Coronary artery (tissue), 2 donors: ENCODE measurements at regions not wholly inside any gene's neighbourhood (a gene's known extent, or its start where the extent isn't known, plus 50 kb on each side); places are given as distances from the start of the nearest gene placed in this dataset.

Experiments
- DNase-seq: peaks from one replicate; pipeline ENCODE4 v3.0.0-alpha.2; 2017; ENCODE audit warnings: low spot score
- H3K27ac ChIP-seq, 2 donors: fragments of 200-600 bp; sonication (generic); one replicate each; pipeline ENCODE4 v1.5.1; 2016 to 2019
- H3K4me3 ChIP-seq: fragments of 200-600 bp; sonication (generic); 2 replicates; pipeline ENCODE4 v1.5.1; 2016; ENCODE audit warnings: mild to moderate bottlenecking, moderate library complexity
- TF ChIP-seq, protein P1 (sequence below): fragments of 200-600 bp; sonication (generic); IDR thresholded peaks from one replicate; pipeline ENCODE4 v1.5.1; 2019; ENCODE audit warnings: antibody characterized with exemption

DNA sequence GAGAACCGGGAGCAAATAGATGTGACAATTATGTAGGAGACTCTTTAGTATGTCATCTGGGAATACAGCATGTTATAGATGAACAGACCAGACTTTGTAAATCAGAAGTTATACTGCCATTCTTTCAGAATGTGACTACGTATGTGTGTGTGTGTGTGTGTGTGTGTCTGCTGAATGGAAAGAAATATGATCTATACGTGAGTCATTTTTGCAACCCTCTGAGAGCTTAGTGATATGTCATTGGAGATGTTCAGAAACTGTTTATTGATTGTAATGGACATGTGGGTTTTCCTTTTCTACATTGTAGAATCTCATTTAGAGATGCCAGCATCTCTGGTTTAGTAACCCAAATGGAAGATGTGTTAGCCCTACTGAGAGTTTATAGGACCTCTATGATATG, 731.5 kb downstream of the TLE1 start:
- TF ChIP-seq, protein P1, sequence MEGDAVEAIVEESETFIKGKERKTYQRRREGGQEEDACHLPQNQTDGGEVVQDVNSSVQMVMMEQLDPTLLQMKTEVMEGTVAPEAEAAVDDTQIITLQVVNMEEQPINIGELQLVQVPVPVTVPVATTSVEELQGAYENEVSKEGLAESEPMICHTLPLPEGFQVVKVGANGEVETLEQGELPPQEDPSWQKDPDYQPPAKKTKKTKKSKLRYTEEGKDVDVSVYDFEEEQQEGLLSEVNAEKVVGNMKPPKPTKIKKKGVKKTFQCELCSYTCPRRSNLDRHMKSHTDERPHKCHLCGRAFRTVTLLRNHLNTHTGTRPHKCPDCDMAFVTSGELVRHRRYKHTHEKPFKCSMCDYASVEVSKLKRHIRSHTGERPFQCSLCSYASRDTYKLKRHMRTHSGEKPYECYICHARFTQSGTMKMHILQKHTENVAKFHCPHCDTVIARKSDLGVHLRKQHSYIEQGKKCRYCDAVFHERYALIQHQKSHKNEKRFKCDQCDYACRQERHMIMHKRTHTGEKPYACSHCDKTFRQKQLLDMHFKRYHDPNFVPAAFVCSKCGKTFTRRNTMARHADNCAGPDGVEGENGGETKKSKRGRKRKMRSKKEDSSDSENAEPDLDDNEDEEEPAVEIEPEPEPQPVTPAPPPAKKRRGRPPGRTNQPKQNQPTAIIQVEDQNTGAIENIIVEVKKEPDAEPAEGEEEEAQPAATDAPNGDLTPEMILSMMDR, result no peak
- H3K27ac ChIP-seq, result no peak overlapping the region
- DNase-seq, result no peak
- no peak overlapping the region for H3K4me3 ChIP-seq

DNA sequence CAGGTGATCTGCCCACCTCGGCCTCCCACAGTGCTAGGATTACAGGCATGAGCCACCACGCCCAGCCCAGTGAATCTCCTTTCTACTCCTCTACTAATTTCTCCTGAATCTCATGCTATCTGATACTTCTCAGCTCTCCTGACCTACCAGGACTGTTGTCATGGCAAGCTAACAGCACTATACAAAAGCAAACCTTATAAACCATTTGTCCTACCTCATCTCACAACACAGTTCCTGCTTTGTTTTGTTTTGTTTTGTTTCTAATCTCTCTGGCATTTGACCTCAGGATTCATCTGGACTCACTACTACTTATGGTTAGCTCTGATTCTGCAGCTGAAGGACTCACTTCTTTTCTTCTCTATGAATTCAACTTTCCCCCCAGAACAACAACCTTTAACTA, 734.8 kb downstream of the TLE1 start:
- TF ChIP-seq, protein P1, result no peak
- H3K27ac ChIP-seq, result no peak overlapping the region
- no peak for DNase-seq
- no peak overlapping the region for H3K4me3 ChIP-seq

DNA sequence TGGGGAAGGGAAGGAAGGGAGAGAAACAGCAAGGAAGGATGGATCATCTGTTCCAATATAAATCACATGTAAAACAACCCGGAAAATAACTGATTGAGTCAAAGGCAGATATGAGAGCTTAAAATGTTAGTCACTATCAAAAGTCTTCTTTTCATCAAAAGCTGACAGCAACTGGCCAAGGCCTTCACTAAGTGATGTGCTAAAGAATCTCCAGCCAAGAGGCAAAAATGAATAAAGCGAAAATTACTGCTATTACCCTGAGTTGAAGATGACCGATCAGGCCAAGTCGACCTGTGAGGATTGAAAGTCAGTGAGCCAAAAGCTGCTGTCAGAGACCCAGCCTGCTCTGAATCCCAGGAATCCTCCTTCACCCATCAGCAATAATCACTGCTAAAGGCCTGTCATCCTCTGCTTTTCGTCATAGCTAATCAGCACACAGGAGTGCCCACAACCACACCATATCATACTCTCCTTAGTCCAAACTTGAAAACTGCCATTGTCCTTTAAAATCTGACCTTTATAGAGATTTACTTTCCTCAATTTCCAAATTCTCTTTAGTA, 736.9 kb downstream of the TLE1 start:
- no peak for DNase-seq
- TF ChIP-seq, protein P1, result no peak
- Histone ChIP-seq H3K4me3 (no peak overlapping the region), H3K27ac (no peak overlapping the region)

DNA sequence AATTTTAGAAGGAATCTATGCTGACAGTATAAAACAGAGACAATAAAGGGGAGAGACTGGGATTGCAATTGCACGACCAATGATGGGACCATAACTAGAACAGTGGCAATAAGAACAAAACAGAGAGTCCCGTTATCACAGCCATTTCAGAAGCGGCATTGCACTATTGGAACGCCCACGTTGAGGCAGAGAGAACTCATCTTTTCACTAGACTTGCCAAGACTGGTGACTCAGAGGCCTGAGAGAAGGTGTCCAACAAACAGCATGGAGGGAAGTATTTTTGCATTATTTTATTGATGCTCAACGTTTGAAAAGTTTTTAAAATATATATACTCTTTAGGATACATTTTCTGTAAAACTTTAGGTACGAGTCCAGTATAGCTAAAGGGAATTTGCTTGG, 737.7 kb downstream of the TLE1 start:
- TF ChIP-seq, protein P1, result no peak

DNA sequence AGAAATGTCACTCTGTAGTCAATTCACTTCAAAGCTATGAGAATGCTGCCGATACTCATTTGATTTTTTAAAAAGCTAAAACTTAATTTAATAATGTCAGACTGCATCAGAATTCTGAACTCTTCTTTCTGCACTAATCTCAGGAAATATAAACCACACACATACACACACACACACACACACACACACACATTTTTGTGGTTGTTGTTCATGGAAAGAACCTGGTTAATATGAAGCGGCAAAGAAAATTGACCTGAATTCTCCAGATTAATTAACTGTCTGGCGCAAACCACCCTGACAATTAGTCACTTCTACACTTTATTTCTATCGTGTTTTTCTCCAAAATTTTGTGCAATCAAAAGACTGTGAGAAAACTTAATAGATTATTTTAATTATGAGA, 740.5 kb downstream of the TLE1 start:
- Histone ChIP-seq H3K27ac (no peak overlapping the region), H3K4me3 (no peak overlapping the region)
- no peak for DNase-seq
- TF ChIP-seq, protein P1, result no peak

More for the DNA sequence above, 737.7 kb downstream of the TLE1 start:
- Histone ChIP-seq H3K4me3 (no peak overlapping the region), H3K27ac (no peak overlapping the region)
- no peak for DNase-seq

DNA sequence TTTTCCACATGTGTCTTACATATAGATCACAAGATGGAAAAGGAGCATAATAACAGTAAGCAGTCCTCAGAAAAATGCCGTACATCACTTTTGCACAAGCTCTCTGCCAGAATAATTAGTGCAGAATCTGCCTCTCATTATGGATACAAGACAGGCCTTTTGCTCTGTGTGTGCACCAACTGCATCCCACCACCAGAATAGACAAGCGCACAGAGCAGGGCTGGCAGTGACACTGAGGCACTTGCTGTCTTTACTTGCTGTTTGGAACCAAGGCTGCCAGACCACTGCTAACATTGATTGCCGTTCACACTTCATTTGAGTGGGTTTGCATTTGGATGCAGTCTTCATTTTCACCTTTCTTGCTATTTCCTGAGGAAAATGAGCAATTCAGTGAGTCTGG, 741.3 kb downstream of the TLE1 start:
- H3K27ac ChIP-seq, result no peak overlapping the region
- DNase-seq, result no peak
- TF ChIP-seq, protein P1, result no peak
- H3K4me3 ChIP-seq, result no peak overlapping the region

DNA sequence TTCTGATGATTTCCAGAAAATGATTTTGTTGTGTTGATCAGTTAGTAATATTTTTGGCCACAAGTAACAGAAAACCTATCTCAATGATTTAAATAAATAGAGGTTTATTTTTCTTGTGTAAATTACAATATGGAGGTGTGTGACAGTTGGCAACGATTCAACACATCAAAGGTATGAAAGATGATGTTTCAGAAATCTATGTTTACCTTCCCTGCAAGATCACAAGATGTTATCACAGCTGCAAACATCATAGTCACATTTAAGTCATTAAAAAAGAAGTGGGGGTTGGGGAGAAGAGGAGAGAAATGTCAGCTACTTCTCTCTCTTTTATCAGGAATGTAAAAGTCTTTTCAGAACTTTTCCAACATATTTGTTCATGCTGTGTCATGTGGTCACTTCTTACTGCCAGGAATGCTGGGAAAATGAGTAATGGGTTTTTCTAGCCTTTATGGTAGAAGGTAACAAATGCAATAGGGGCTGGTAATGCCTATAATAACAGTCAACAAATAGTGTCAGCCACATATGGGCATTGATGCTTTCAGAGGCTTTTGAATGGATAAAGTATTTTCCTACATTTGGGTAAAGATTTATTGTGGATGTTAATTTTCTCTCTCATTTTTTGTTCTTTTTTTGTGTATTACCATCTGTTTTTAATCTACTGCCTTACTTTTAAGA, 742.7 kb downstream of the TLE1 start:
- TF ChIP-seq, protein P1, result no peak
- DNase-seq, result no peak
- H3K27ac ChIP-seq, result no peak overlapping the region
- H3K4me3 ChIP-seq, result no peak overlapping the region
